ENCODE measurements at regions not wholly inside any gene's neighbourhood (a gene's known extent, or its start where the extent isn't known, plus 50 kb on each side); places are given as distances from the start of the nearest gene placed in this dataset.
"Not testable (repeated sequence)": the region's sequence is repeated elsewhere in the genome, so short reads cannot be mapped to it uniquely, and the experiment has no call there.

- DNase-seq (ENCODE audit: low spot score): no peak
Measured at GRCh38 chr1:70819785-70820184, 227.8 kb downstream of the PTGER3 start.

GRCh38 chr1:70820396-70820795, 227.2 kb downstream of the PTGER3 start:
- no peak for DNase-seq (ENCODE audit: low spot score)

- no peak for DNase-seq (ENCODE audit: low spot score)
Measured at GRCh38 chr1:70820995-70821394, 226.6 kb downstream of the PTGER3 start.

GRCh38 chr1:70826428-70826827, 221.2 kb downstream of the PTGER3 start:
- no peak for DNase-seq (ENCODE audit: low spot score)

GRCh38 chr1:70827030-70827429, 220.6 kb downstream of the PTGER3 start:
- DNase-seq (ENCODE audit: low spot score): no peak

- DNase-seq (ENCODE audit: low spot score): no peak
Measured at GRCh38 chr1:70828177-70828576, 219.4 kb downstream of the PTGER3 start.

- not testable (repeated sequence) for DNase-seq (ENCODE audit: low spot score)
Measured at GRCh38 chr1:70834365-70834764, 213.3 kb downstream of the PTGER3 start.

- DNase-seq (ENCODE audit: low spot score): no peak
Measured at GRCh38 chr1:70836456-70836855, 211.2 kb downstream of the PTGER3 start.

- DNase-seq (ENCODE audit: low spot score): no peak
Measured at GRCh38 chr1:70840260-70840953, 207.2 kb downstream of the PTGER3 start.

- DNase-seq (ENCODE audit: low spot score): no peak
Measured at GRCh38 chr1:70842562-70842961, 205.1 kb downstream of the PTGER3 start.

GRCh38 chr1:70843452-70843851, 204.2 kb downstream of the PTGER3 start:
- no peak for DNase-seq (ENCODE audit: low spot score)

- no peak for DNase-seq (ENCODE audit: low spot score)
Measured at GRCh38 chr1:70847013-70847412, 200.6 kb downstream of the PTGER3 start.

GRCh38 chr1:70855203-70855602, 192.4 kb downstream of the PTGER3 start:
- no peak for DNase-seq (ENCODE audit: low spot score)

- no peak for DNase-seq (ENCODE audit: low spot score)
Measured at GRCh38 chr1:70856201-70856600, 191.4 kb downstream of the PTGER3 start.

- no peak for DNase-seq (ENCODE audit: low spot score)
Measured at GRCh38 chr1:70863239-70863638, 184.4 kb downstream of the PTGER3 start.

GRCh38 chr1:70864302-70864701, 183.3 kb downstream of the PTGER3 start:
- DNase-seq (ENCODE audit: low spot score): no peak

GRCh38 chr1:70866542-70867264, 180.9 kb downstream of the PTGER3 start:
- DNase-seq (ENCODE audit: low spot score): no peak

GRCh38 chr1:70871790-70872189, 175.8 kb downstream of the PTGER3 start:
- DNase-seq (ENCODE audit: low spot score): no peak

- no peak for DNase-seq (ENCODE audit: low spot score)
Measured at GRCh38 chr1:70874063-70874462, 173.6 kb downstream of the PTGER3 start.

- DNase-seq (ENCODE audit: low spot score): no peak
Measured at GRCh38 chr1:70874818-70875217, 172.8 kb downstream of the PTGER3 start.

GRCh38 chr1:70877343-70877742, 170.3 kb downstream of the PTGER3 start:
- DNase-seq (ENCODE audit: low spot score): no peak

- no peak for DNase-seq (ENCODE audit: low spot score)
Measured at GRCh38 chr1:70887936-70888335, 159.7 kb downstream of the PTGER3 start.

- no peak for DNase-seq (ENCODE audit: low spot score)
Measured at GRCh38 chr1:70888722-70889121, 158.9 kb downstream of the PTGER3 start.

GRCh38 chr1:70890408-70890807, 157.2 kb downstream of the PTGER3 start:
- no peak for DNase-seq (ENCODE audit: low spot score)
